ENCODE measurements at regions not wholly inside any gene's neighbourhood (a gene's known extent, or its start where the extent isn't known, plus 50 kb on each side); places are given as distances from the start of the nearest gene placed in this dataset.

DNA sequence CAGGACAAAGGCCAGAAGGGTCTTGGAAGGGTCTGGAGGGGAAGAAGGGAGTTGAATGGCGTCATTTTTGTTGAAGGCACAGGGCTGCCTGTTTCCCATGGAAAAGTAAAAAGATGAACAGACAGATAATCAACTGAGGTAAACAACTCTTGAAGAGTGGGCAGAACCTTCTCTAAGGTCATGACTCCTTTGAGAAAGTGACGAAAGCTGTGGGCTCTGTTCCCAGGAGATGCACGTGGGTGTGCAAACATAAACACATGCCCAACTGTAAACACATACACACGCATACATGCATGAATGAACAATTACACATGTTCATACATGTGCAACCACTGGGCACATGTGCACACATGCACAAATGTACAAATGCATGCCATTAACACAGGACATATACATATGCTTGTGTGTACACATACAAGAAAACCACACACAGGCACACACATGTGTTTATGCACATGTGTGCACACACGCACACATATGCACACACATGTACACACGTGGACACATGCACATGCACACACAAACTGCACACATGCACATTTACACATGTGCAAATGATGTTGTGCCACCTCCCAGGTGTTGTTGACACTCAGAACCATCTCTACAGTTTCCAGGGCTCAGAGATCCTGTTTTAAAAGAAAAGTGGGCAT lies 143.3 kb downstream of the GADD45G start:
- no peak for DNase-seq

DNA sequence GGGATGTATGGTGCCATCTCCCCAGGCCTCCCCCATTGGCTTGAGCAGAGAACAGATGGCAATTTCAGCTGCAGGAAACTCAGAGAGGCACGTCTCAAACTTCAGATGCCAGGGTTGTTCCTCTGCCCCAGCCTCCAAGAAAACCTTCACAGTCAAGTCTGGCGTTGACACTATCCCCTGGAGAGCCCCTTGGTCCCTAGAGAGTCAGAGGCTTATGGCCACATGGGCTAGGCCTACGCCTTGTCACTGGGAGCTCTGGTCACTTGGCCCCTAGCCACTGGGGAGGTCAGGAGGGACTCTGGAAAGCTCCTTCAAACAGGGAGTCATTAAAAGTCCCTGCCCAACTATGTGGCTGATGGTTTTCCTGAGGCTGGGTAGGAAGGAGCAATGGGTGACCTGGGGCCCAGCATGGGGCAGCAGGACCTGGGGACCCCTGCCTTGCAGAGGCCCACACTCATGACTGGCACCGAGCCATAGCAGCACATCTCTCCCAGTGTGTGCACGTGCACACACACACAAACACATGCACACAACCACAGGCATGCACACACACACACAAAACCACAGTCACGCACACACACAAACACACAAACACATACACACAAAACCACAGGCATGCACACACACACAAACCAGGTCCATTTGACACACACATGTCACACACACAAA lies 144.2 kb downstream of the GADD45G start:
- DNase-seq, result no peak

DNA sequence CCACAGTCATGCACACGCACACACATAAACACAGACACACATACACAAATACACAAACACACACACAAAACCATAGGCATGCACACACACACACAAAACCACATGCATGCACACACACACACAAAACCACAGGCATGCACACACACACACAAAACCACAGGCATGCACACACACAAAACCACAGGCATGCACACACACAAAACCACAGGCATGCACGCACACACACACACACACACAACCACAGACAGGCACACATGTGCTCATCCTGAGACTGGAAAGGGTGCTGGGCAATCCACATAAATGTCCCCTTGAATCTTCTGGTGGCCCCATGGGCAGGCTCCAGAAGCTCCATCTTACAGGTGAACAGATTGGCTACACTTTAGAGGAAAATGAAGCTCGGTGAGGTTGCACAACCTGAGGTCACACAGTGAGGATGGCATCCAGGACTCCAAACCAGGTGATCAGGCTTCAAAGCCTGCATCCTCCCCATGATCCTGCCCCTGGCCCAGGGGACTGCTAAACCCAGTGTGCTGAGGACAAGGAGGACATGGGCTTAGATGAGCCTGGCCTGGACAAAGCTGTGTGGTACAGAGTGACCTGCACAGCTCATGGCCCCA lies 144.8 kb downstream of the GADD45G start:
- DNase-seq, result no peak

DNA sequence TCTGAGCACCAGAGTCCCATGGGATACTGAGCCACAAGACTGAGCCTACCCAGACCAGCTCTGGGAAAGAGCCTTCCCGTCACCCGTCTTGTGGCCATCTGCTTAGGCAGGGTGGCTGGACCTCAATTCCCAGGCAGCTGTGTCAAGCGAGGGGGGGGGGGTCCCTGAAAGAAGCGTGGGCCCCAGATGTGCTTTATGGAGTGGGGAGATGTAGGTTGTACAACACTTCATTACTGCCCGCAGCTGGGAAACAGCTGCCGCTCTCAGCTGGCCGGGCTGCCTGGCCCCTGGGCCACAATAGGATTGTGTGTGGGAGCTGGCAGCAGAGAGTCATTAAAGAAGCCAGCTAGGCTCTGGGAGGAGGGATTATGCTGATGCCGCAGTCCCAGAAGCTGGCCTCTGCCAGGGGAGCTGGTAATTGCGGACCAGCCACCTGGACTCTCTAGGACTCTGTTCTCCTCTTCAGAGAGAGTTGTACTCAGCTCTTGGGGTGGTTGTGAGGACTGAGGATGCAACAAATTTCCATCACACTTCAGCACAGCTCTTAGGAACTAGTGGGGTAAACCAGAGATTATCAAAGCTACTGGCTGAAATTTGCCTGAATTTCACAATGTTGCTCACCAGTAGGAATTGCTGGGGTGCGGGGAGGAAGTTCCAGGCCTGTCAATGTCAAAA lies 145.4 kb downstream of the GADD45G start:
- DNase-seq, result no peak

DNA sequence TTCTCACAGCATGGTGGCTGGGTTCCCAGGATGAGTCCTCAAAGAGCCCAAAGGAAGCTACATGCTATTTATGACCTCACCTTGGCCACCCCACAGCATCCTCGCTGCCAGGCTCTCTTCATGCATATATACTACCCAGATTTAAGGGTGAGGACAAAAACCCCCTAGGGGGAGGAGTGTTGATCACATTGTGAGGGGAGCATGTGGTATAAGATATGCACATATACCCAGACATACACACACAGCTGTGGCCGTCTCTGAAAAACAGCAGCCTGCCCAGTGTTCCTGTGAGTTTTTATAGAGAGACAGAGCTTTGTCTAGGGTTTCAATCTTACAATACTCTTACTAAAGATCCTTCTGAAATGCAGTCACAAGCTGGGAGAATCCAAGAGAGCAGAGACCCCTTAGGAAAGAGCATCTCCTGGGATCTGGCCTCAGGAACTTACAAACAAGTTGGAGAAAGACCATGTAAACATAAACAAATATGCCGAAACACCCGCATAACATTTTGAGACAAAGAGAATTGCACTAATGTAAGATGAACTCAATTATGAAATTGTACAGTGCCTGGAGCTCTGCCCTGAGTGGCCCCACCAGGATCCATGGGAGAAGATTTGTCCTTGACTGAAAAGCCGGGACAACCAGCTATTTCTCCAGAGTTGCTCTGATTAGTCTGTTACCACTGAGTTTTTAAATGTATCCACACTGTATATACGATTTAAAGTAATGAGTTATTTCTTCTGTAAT lies 146.4 kb downstream of the GADD45G start:
- DNase-seq, result no peak

GRCh38 chr9:89752154-89752553 lies 147.3 kb downstream of the GADD45G start:
- DNase-seq, result no peak

- DNase-seq, result no peak
Measured at GRCh38 chr9:89753472-89754055, 148.8 kb downstream of the GADD45G start.

DNA sequence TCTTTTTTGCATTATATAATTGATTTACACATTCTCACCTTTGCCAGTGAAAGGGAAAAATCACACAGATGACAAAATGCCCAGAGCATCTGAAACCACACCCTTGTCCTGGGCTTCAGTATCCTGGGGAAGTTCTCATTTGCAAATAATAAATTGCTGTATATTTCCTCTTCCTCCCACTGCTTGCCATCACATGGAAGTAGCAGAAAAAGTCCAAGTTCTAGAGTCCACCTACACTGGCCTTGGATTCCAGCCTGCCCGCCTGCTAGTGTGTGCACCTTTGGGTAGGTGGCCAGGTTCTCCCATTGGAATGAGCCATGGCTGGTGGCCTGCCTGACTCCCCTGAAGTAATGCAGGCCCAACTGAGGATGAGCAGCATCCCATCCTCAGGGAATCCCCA lies 149.4 kb downstream of the GADD45G start:
- DNase-seq, result no peak

- no peak for DNase-seq
Measured at GRCh38 chr9:89755821-89756220, 151.0 kb downstream of the GADD45G start.

GRCh38 chr9:89756891-89757537 lies 152.2 kb downstream of the GADD45G start:
- no peak for DNase-seq

GRCh38 chr9:89757776-89758528 lies 153.1 kb downstream of the GADD45G start:
- no peak for DNase-seq

DNA sequence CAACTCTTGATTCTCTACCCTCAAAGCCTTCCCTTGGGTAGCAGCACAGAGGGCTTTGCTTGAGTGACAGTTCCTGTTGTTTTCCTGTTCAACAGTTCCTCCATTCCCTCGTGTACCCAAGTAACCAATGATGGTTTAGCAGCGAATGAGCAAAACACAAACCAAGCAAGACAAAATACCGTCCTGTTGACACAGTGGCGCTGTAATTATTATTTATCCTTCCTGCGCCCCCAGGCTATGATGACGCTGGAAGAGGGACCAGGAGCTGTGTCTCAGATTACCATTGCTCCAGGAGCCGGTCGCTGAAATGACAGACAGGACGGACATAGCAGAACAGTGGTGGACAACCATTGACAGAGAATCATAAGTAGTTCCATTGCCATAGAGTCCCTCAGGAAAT lies 154.8 kb downstream of the GADD45G start:
- no peak for DNase-seq

DNA sequence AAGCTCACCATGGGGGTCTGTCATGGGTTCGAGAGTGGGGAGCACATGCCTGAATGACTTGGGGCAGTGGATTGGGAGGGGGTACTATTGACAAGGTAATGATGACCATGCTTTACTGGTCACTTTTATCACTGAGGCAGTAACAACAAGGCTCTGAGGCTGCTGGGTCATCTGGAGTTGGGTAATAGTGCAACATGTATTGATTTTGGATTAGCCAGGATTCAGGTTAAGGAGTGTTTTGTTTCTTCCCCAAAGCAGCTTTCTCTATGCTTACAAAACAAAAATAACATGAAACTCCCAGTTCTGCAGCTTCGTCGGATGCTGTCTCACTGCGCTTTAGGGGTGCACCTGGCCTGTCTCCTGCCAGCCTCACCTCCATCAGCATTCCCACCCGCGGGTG lies 155.3 kb downstream of the GADD45G start:
- DNase-seq, result no peak

- no peak for DNase-seq
Measured at GRCh38 chr9:89764217-89764616, 159.4 kb downstream of the GADD45G start.

DNA sequence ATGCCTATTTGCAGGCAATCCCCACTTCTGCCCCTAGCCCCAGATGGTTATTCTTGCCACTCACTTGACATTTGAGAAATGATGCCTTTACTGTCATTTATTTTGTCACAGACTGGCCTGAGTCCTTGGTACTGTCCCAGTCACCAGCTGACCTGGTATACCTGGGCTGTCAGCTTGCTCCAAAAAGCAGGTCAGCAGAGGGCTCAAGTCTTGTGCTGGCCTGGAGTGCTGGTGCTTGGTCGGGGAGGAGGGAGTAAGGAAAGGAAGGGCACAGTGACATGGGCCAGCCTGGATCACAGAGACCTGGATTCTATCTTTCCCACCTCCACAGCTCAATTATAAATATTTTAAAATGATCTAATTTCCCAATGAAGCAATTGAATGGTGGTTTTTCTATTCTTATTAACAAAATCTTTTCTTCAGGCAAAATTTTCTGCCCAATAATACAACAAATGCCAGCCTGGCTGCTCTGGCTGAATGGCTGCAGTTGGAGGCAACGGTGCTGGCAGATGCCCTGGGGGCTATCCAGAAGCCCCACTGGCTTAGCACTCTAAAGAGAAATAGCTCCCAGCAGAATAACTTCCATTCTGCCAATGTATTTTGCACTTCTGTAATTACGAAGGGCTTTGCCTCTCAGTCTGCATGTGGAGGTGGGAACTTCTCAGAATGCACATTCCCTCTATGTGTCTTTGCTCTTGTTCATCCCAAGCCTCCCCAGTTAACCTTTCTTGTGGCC lies 160.6 kb downstream of the GADD45G start:
- no peak for DNase-seq

- DNase-seq, result no peak
Measured at GRCh38 chr9:89766991-89767390, 162.2 kb downstream of the GADD45G start.

- DNase-seq, result no peak
Measured at GRCh38 chr9:89768051-89768450, 163.2 kb downstream of the GADD45G start.

DNA sequence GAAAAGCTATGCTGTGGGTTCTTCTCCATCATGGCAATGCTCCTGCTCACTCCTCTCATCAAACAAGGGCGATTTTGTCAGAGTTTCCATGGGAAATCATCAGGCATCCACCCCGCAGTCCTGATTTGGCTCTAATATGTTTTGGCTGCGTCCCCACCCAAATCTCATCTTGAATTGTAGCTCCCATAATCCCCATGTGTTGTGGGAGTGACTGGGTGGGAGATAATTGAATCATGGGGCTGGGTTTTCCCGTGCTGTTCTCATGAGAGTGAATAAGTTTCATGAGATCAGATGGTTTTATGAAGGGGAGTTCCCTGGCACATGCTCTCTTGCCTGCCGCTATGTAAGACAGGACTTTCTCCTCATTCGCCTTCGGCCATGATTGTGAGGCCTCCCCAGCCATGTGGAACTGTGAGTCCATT lies 163.8 kb downstream of the GADD45G start:
- DNase-seq, result no peak

GRCh38 chr9:89770531-89771174 lies 165.8 kb downstream of the GADD45G start:
- DNase-seq, result no peak

- no peak for DNase-seq
Measured at GRCh38 chr9:89771205-89771604, 166.4 kb downstream of the GADD45G start.
